WTC11 (cell line): ENCODE measurements at regions not wholly inside any gene's neighbourhood (a gene's known extent, or its start where the extent isn't known, plus 50 kb on each side); places are given as distances from the start of the nearest gene placed in this dataset.

ENCODE experiments used
- ATAC-seq: fragments of 200-7000 bp; cut with Tn5 transposase; 2 replicates; pipeline ENCODE4 v1.10.0; 2021; ENCODE audit warnings: mild to moderate bottlenecking, moderate library complexity
- CTCF ChIA-PET: fragments of 300-600 bp; sonication (Branson Sonifier 250); formaldehyde crosslinking; loops from one replicate; lab custom pipeline; 2021; ENCODE audit warnings: antibody characterized with exemption; lab: Charles Lee
- POLR2A ChIA-PET: fragments of 350-600 bp; sonication (Branson Sonifier 250); formaldehyde crosslinking; loops from one replicate; lab custom pipeline; 2021; ENCODE audit warnings: antibody characterized with exemption; lab: Charles Lee
- DNase-seq: peaks from one replicate; pipeline ENCODE4 v3.0.0; 2021; ENCODE audit warnings: low spot score
- H3K27ac Mint-ChIP-seq: 2 replicates; pipeline ENCODE4 v1.8.0; 2021; ENCODE audit warnings: mixed read lengths
- H3K27me3 Mint-ChIP-seq: 2 replicates; pipeline ENCODE4 v1.8.0; 2021; ENCODE audit warnings: low read depth, mild to moderate bottlenecking, moderate library complexity, mixed read lengths
- H3K36me3 Mint-ChIP-seq: 2 replicates; pipeline ENCODE4 v1.8.0; 2021; ENCODE audit warnings: mixed read lengths
- H3K4me1 Mint-ChIP-seq: 2 replicates; pipeline ENCODE4 v1.8.0; 2022; ENCODE audit warnings: mixed read lengths
- H3K4me3 Mint-ChIP-seq: 2 replicates; pipeline ENCODE4 v1.8.0; 2021; ENCODE audit warnings: mild to moderate bottlenecking, moderate library complexity, mixed read lengths
- H3K9me3 Mint-ChIP-seq: 2 replicates; pipeline ENCODE4 v1.8.0; 2021; ENCODE audit warnings: mixed read lengths
- EMX1 ChIP-seq: fragments of 250-450 bp; sonication (Bioruptor Pico); IDR thresholded peaks from 2 replicates; pipeline ENCODE4 v1.8.0; 2021; ENCODE audit warnings: mild to moderate bottlenecking
- ESRRA ChIP-seq: sonication (generic); formaldehyde crosslinking; IDR thresholded peaks from 2 replicates; pipeline ENCODE4 v1.8.1; 2022; ENCODE audit warnings: mild to moderate bottlenecking, missing genetic modification reagents, borderline replicate concordance
- HMGA2 ChIP-seq: fragments of 250-450 bp; sonication (Bioruptor Pico); IDR thresholded peaks from 2 replicates; pipeline ENCODE4 v1.4.0; 2021; ENCODE audit warnings: mild to moderate bottlenecking, moderate library complexity
- IRF2 ChIP-seq: sonication (generic); formaldehyde crosslinking; IDR thresholded peaks from 2 replicates; pipeline ENCODE4 v1.8.0; 2022; ENCODE audit warnings: low read depth, missing genetic modification reagents, borderline replicate concordance
- MYBL2 ChIP-seq: sonication (generic); formaldehyde crosslinking; IDR thresholded peaks from 2 replicates; pipeline ENCODE4 v1.8.1; 2023; ENCODE audit warnings: mild to moderate bottlenecking, moderate library complexity, missing genetic modification reagents
- NFE2L1 ChIP-seq: sonication (generic); formaldehyde crosslinking; IDR thresholded peaks from 2 replicates; pipeline ENCODE4 v1.8.1; 2023; ENCODE audit warnings: missing genetic modification reagents
- NFYB ChIP-seq: sonication (generic); formaldehyde crosslinking; conservative IDR thresholded peaks from 2 replicates; pipeline ENCODE4 v1.8.0; 2022; ENCODE audit warnings: low read depth, missing genetic modification reagents
- PRRX2 ChIP-seq: fragments of 250-450 bp; sonication (Bioruptor Pico); IDR thresholded peaks from 2 replicates; pipeline ENCODE4 v1.8.0; 2021; ENCODE audit warnings: mild to moderate bottlenecking
- RORB ChIP-seq: fragments of 250-450 bp; sonication (Bioruptor Pico); IDR thresholded peaks from 2 replicates; pipeline ENCODE4 v1.9.0; 2021; ENCODE audit warnings: mild to moderate bottlenecking
- SOX15 ChIP-seq: fragments of 250-450 bp; sonication (Bioruptor Pico); IDR thresholded peaks from 2 replicates; pipeline ENCODE4 v1.9.0; 2021; ENCODE audit warnings: mild to moderate bottlenecking
- ZNF138 ChIP-seq: sonication (generic); formaldehyde crosslinking; conservative IDR thresholded peaks from 2 replicates; pipeline ENCODE4 v1.8.1; 2022; ENCODE audit warnings: mild to moderate bottlenecking, moderate library complexity, missing genetic modification reagents
- ZNF263 ChIP-seq: sonication (generic); formaldehyde crosslinking; IDR thresholded peaks from 2 replicates; pipeline ENCODE4 v1.8.1; 2022; ENCODE audit warnings: low read depth, mild to moderate bottlenecking, moderate library complexity, missing genetic modification reagents
- ZNF416 ChIP-seq: fragments of 250-450 bp; sonication (Bioruptor Pico); IDR thresholded peaks from 2 replicates; pipeline ENCODE4 v1.9.0; 2021; ENCODE audit warnings: mild to moderate bottlenecking, inconsistent platforms
- ZNF671 ChIP-seq: fragments of 250-450 bp; sonication (Bioruptor Pico); IDR thresholded peaks from 2 replicates; pipeline ENCODE4 v1.8.0; 2021; ENCODE audit warnings: mild to moderate bottlenecking
- TF ChIP-seq, protein P1 (sequence below): sonication (generic); formaldehyde crosslinking; IDR thresholded peaks from 2 replicates; pipeline ENCODE4 v1.8.0; 2022; ENCODE audit warnings: mild to moderate bottlenecking, missing genetic modification reagents
- TF ChIP-seq, protein P2 (sequence below): sonication (generic); formaldehyde crosslinking; conservative IDR thresholded peaks from 2 replicates; pipeline ENCODE4 v1.8.1; 2023; ENCODE audit warnings: mild to moderate bottlenecking, low read depth, missing genetic modification reagents, moderate library complexity
- TF ChIP-seq, protein P3 (sequence below): fragments of 200-600 bp; IDR thresholded peaks from 2 replicates; pipeline ENCODE4 v1.8.0; 2022; ENCODE audit warnings: antibody characterized with exemption
- TF ChIP-seq, protein P4 (sequence below): sonication (generic); formaldehyde crosslinking; IDR thresholded peaks from 2 replicates; pipeline ENCODE4 v1.8.1; 2022; ENCODE audit warnings: mild to moderate bottlenecking, missing genetic modification reagents, moderate library complexity, borderline replicate concordance
- TF ChIP-seq, protein P5 (sequence below): sonication (generic); formaldehyde crosslinking; IDR thresholded peaks from 2 replicates; pipeline ENCODE4 v1.8.0; 2023; ENCODE audit warnings: missing genetic modification reagents

DNA sequence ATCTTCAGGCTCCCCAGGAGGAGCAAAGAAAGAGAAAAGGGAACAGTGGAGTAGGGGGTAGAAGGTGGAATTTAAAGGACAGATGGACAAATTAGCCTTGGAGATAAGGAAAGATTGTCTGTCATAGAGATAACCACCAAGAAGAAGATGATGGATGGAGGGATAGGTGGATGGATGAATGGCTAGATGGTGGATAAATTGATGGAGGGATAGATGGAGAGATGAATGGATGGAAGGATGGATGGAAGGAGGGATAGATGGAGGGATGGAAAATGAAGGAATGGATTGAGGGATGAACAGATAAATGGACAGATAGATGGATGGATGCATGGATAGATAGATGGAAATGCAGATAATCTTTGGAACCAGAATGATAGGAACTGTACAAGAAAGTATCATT is 102.8 kb downstream of the TNFAIP3 start:
- Mint-ChIP-seq H3K4me3 (no peak overlapping the region), H3K4me1 (peaks cover 3% of the 10 kb centered on the region), H3K27me3 (no peaks in the 10 kb centered on the region), H3K36me3 (no peaks in the 10 kb centered on the region), H3K27ac (no peak overlapping the region), H3K9me3 (peaks cover 8% of the 10 kb centered on the region)
- ChIA-PET POLR2A (no interaction called here), CTCF (no interaction called here)
- TF ChIP-seq HMGA2 (CRISPR knock-in tag) = no peak
- TF ChIP-seq IRF2 (CRISPR knock-in tag) = no peak
- TF ChIP-seq, protein P1, sequence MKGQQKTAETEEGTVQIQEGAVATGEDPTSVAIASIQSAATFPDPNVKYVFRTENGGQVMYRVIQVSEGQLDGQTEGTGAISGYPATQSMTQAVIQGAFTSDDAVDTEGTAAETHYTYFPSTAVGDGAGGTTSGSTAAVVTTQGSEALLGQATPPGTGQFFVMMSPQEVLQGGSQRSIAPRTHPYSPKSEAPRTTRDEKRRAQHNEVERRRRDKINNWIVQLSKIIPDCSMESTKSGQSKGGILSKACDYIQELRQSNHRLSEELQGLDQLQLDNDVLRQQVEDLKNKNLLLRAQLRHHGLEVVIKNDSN = no peak
- TF ChIP-seq, protein P2, sequence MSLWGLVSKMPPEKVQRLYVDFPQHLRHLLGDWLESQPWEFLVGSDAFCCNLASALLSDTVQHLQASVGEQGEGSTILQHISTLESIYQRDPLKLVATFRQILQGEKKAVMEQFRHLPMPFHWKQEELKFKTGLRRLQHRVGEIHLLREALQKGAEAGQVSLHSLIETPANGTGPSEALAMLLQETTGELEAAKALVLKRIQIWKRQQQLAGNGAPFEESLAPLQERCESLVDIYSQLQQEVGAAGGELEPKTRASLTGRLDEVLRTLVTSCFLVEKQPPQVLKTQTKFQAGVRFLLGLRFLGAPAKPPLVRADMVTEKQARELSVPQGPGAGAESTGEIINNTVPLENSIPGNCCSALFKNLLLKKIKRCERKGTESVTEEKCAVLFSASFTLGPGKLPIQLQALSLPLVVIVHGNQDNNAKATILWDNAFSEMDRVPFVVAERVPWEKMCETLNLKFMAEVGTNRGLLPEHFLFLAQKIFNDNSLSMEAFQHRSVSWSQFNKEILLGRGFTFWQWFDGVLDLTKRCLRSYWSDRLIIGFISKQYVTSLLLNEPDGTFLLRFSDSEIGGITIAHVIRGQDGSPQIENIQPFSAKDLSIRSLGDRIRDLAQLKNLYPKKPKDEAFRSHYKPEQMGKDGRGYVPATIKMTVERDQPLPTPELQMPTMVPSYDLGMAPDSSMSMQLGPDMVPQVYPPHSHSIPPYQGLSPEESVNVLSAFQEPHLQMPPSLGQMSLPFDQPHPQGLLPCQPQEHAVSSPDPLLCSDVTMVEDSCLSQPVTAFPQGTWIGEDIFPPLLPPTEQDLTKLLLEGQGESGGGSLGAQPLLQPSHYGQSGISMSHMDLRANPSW (CRISPR knock-in tag) = no peak
- TF ChIP-seq ESRRA (CRISPR knock-in tag) = no peak
- TF ChIP-seq SOX15 = no peak
- TF ChIP-seq EMX1 = no peak
- TF ChIP-seq, protein P3, sequence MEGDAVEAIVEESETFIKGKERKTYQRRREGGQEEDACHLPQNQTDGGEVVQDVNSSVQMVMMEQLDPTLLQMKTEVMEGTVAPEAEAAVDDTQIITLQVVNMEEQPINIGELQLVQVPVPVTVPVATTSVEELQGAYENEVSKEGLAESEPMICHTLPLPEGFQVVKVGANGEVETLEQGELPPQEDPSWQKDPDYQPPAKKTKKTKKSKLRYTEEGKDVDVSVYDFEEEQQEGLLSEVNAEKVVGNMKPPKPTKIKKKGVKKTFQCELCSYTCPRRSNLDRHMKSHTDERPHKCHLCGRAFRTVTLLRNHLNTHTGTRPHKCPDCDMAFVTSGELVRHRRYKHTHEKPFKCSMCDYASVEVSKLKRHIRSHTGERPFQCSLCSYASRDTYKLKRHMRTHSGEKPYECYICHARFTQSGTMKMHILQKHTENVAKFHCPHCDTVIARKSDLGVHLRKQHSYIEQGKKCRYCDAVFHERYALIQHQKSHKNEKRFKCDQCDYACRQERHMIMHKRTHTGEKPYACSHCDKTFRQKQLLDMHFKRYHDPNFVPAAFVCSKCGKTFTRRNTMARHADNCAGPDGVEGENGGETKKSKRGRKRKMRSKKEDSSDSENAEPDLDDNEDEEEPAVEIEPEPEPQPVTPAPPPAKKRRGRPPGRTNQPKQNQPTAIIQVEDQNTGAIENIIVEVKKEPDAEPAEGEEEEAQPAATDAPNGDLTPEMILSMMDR = no peak
- TF ChIP-seq ZNF671 (CRISPR knock-in tag) = no peak
- TF ChIP-seq RORB (CRISPR knock-in tag) = no peak
- TF ChIP-seq, protein P4, sequence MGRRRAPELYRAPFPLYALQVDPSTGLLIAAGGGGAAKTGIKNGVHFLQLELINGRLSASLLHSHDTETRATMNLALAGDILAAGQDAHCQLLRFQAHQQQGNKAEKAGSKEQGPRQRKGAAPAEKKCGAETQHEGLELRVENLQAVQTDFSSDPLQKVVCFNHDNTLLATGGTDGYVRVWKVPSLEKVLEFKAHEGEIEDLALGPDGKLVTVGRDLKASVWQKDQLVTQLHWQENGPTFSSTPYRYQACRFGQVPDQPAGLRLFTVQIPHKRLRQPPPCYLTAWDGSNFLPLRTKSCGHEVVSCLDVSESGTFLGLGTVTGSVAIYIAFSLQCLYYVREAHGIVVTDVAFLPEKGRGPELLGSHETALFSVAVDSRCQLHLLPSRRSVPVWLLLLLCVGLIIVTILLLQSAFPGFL (CRISPR knock-in tag) = no peak
- no peak for TF ChIP-seq NFYB (CRISPR knock-in tag)
- TF ChIP-seq MYBL2 (CRISPR knock-in tag) = no peak
- no peak for DNase-seq
- no peak for ATAC-seq

DNA sequence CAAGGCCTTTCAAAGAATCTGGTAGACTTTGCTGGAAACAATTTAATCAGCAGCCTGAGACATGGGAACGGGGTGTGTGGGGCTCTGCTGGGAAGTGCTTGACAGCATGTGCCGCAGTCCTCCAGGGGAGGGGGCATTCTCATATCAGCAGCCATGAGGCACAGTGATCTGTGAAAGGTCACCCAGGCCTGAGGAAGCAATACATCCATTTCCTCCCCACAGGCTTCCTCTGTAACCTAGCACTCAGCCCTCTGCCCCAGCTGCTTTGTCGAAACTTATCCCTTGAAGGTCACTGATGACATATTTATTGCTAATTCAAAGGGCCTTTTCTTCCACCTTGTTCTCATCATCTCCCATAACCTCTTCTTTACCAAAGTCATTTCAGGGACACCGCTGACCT is 103.3 kb downstream of the TNFAIP3 start:
- peak; percentile 43; the same call in 1 of the 2 replicates for ATAC-seq
- Mint-ChIP-seq H3K27me3 (no peaks in the 10 kb centered on the region), H3K4me3 (no peak overlapping the region), H3K36me3 (no peaks in the 10 kb centered on the region), H3K9me3 (peaks cover 8% of the 10 kb centered on the region), H3K4me1 (peaks cover 8% of the 10 kb centered on the region), H3K27ac (no peak overlapping the region)
- TF ChIP-seq NFE2L1 (CRISPR knock-in tag) = no peak
- TF ChIP-seq ZNF416 (CRISPR knock-in tag) = no peak
- TF ChIP-seq, protein P5, sequence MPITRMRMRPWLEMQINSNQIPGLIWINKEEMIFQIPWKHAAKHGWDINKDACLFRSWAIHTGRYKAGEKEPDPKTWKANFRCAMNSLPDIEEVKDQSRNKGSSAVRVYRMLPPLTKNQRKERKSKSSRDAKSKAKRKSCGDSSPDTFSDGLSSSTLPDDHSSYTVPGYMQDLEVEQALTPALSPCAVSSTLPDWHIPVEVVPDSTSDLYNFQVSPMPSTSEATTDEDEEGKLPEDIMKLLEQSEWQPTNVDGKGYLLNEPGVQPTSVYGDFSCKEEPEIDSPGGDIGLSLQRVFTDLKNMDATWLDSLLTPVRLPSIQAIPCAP = no peak
- TF ChIP-seq ZNF263 (CRISPR knock-in tag) = no peak
- no peak for TF ChIP-seq NFYB (CRISPR knock-in tag)
- TF ChIP-seq ZNF671 (CRISPR knock-in tag) = no peak
- TF ChIP-seq PRRX2 (CRISPR knock-in tag) = no peak
- no peak for TF ChIP-seq ZNF138 (CRISPR knock-in tag)
- TF ChIP-seq, all 79 proteins: peak for 0
- POLR2A ChIA-PET = no interaction called here
- CTCF ChIA-PET = no interaction called here
- no peak for DNase-seq
